Lung (tissue), 11 donors: ENCODE measurements at regions not wholly inside any gene's neighbourhood (a gene's known extent, or its start where the extent isn't known, plus 50 kb on each side); places are given as distances from the start of the nearest gene placed in this dataset.

ENCODE experiments used
- ATAC-seq: fragments of 200-7000 bp; cut with Tn5 transposase; one replicate; pipeline ENCODE4 v1.9.1; 2020; ENCODE audit warnings: moderate number of reproducible peaks; ENCODE audit not compliant: insufficient read depth, low FRiP score
- DNase-seq, 3 donors: peaks; one replicate each; pipeline ENCODE4 v3.0.0-alpha.2; 2013 to 2017
- H3K27ac ChIP-seq, 2 donors: one replicate each; pipeline ENCODE4 v1.5.1; 2013; ENCODE audit warnings: mild to moderate bottlenecking in 2 of 2, moderate library complexity in 2 of 2, control low read depth in 1 of 2, inconsistent platforms in 1 of 2, low read depth in 1 of 2, low read length in 1 of 2
- H3K27me3 ChIP-seq, 3 donors: one replicate each; pipeline ENCODE4 v1.5.1; 2013; ENCODE audit warnings: low read length in 2 of 3; ENCODE audit not compliant: control insufficient read depth in 3 of 3, insufficient read depth in 3 of 3
- H3K36me3 ChIP-seq, 4 donors: one replicate each; pipeline ENCODE4 v1.5.1; 2013; ENCODE audit warnings: low read length in 4 of 4, mild to moderate bottlenecking in 1 of 4, moderate library complexity in 1 of 4; ENCODE audit not compliant: control insufficient read depth in 4 of 4, insufficient read depth in 4 of 4
- H3K4me1 ChIP-seq, 5 donors: one replicate each; pipeline ENCODE4 v1.5.1; 2013; ENCODE audit warnings: low read length in 5 of 5, mild to moderate bottlenecking in 2 of 5, moderate library complexity in 1 of 5; ENCODE audit not compliant: control insufficient read depth in 5 of 5, insufficient read depth in 5 of 5
- H3K4me3 ChIP-seq: one replicate; pipeline ENCODE4 v1.5.1; 2013; ENCODE audit warnings: mild to moderate bottlenecking, control low read depth, moderate library complexity
- H3K9ac ChIP-seq, 2 donors: one replicate each; pipeline ENCODE4 v1.5.1; 2013; ENCODE audit warnings: low read length in 2 of 2, control low read depth in 1 of 2; ENCODE audit not compliant: insufficient read depth in 1 of 2
- H3K9me3 ChIP-seq, 4 donors: one replicate each; pipeline ENCODE4 v1.5.1; 2013; ENCODE audit warnings: low read length in 3 of 4, mild to moderate bottlenecking in 1 of 4, moderate library complexity in 1 of 4; ENCODE audit not compliant: control insufficient read depth in 4 of 4, insufficient read depth in 3 of 4
- CTCF ChIP-seq: IDR thresholded peaks from 2 replicates; pipeline ENCODE4 v1.5.1; 2012; ENCODE audit warnings: mild to moderate bottlenecking; ENCODE audit errors: control extremely low read depth, extremely low read depth
- WGBS, 2 donors: extraction: QIAGEN DNeasy Blood & Tissue Kit; methylation state at CpG; one replicate each; pipeline ENCODE4 v1.1.7; 2013; 5-methylcytosine and 5-hydroxymethylcytosine counted together
- donor health status: control.
- donor health status: control.
- donor health status: Bipolar disorder and iron deficiency.
- donor health status: healthy.
- donor health status: DM: yes; HTN: yes; CAD: no.

GRCh38 chr6:71457929-71458328 lies 169.3 kb downstream of the OGFRL1 start:
- Histone ChIP-seq H3K27me3 (no peaks in the 10 kb centered on the region), H3K27ac (no peak overlapping the region), H3K9me3 (no peaks in the 10 kb centered on the region), H3K9ac (no peak overlapping the region), H3K4me1 (peaks cover 0 to 6% (median 5%) of the 10 kb centered on the region in 5 donors), H3K36me3 (no peaks in the 10 kb centered on the region), H3K4me3 (no peak overlapping the region)
- ATAC-seq (no peak), DNase-seq (no peak)
- TF ChIP-seq CTCF, result no peak
- 86 to 87% methylated on average over 1 of the region's 1 CpG for WGBS, 2 donors

DNA sequence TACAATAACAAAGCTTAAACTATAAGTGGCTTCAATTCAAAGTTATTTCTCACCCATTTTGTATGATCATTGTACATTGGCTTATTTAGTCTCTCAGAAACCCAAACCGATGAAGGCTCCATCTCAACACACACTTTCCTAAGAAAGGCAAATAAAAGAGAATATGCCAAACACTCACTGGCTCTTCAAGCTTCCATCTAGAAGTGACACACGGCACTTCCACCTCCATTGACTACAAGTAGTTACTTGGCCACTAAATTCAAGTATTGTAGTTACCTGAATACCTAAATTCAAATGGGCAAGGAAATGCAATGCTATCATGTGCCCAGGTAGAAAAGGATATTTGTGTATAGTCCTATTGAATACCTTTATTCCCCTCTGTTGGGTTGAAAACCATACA lies 170.6 kb downstream of the OGFRL1 start:
- no peak for TF ChIP-seq CTCF
- Histone ChIP-seq H3K27ac (no peak overlapping the region), H3K36me3 (no peaks in the 10 kb centered on the region), H3K4me3 (no peak overlapping the region), H3K4me1 (peaks cover 0 to 6% (median 0%) of the 10 kb centered on the region in 5 donors), H3K9me3 (no peaks in the 10 kb centered on the region), H3K27me3 (no peaks in the 10 kb centered on the region), H3K9ac (no peak overlapping the region)
- ATAC-seq (no peak), DNase-seq (no peak)
- WGBS, 2 donors, result 74 to 92% methylated on average over 2 of the region's 2 CpGs

DNA sequence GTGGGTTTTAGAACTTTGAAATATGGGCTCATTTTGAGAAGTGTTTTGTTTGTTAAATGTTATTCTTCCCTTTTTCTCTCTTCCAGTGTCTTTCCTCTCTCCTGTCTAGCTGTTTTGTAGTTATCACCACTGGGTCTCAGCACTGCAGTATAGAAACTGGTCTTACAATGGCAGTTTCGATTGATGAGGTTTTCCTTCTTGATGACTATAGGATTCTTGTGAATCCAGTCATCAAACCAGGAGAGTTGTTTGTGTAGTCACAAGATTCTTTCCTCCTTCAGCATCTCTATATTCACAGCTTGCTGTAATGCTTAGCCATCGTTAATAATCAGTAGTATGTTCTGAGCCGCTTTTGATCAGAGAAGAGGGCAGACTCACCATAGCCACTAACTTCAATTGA lies 172.3 kb downstream of the OGFRL1 start:
- Histone ChIP-seq H3K27me3 (no peaks in the 10 kb centered on the region), H3K9ac (no peak overlapping the region), H3K27ac (no peak overlapping the region), H3K9me3 (peaks cover 0 to 3% (median 0%) of the 10 kb centered on the region in 4 donors), H3K4me3 (no peak overlapping the region), H3K36me3 (no peaks in the 10 kb centered on the region), H3K4me1 (peaks cover 0 to 6% (median 0%) of the 10 kb centered on the region in 5 donors)
- ATAC-seq (no peak), DNase-seq (no peak)
- TF ChIP-seq CTCF, result no peak
- 91 to 95% methylated on average over 3 of the region's 3 CpGs for WGBS, 2 donors

DNA sequence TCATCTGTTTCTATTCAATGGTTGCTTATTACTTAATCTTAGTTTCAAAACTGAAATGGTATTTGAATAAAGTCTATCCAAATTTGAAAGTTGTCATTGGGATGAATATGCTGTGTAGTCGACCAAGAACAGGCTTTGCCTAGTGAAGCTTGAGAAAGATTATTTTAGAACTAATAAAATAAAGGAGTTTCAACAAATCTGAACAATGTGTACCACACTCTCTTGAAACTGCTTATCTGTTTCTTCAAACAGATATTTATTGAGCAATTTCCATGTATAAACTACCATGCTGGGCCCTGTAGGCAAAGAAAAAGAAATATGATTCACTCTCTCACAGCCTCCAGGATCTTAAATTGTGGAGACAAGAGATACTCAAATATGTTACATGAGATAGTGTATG lies 174.4 kb downstream of the OGFRL1 start:
- Histone ChIP-seq H3K36me3 (no peaks in the 10 kb centered on the region), H3K9me3 (peaks cover 0 to 3% (median 0%) of the 10 kb centered on the region in 4 donors), H3K4me1 (peaks cover 0 to 4% (median 0%) of the 10 kb centered on the region in 5 donors), H3K27ac (no peak overlapping the region), H3K27me3 (no peaks in the 10 kb centered on the region), H3K9ac (no peak overlapping the region), H3K4me3 (no peak overlapping the region)
- ATAC-seq (no peak), DNase-seq (no peak)
- TF ChIP-seq CTCF, result no peak
- WGBS, 2 donors, result 48 to 81% methylated on average over 1 of the region's 1 CpG
